Tibial nerve (tissue), 4 donors: ENCODE measurements at regions not wholly inside any gene's neighbourhood (a gene's known extent, or its start where the extent isn't known, plus 50 kb on each side); places are given as distances from the start of the nearest gene placed in this dataset.

Experiments used
- CTCF ChIP-seq, 5 experiments: fragments of 200-600 bp in 3 of 5; fragments of 450-650 bp in 2 of 5; sonication (generic) in 3 of 5; IDR thresholded peaks; one replicate each; pipeline ENCODE4 v1.5.1; 2016 to 2019; ENCODE audit warnings: antibody characterized with exemption in 5 of 5, mild to moderate bottlenecking in 3 of 5, moderate library complexity in 2 of 5
- EP300 ChIP-seq, 2 donors: sonication (generic); formaldehyde crosslinking; IDR thresholded peaks; one replicate each; pipeline ENCODE4 v1.6.1; 2017; ENCODE audit warnings: antibody characterized with exemption in 2 of 2, mild to moderate bottlenecking in 1 of 2
- POLR2A ChIP-seq, 2 donors: fragments of 450-650 bp; IDR thresholded peaks; one replicate each; pipeline ENCODE4 v1.6.1; 2017; ENCODE audit warnings: antibody characterized with exemption in 2 of 2, mild to moderate bottlenecking in 2 of 2, moderate library complexity in 2 of 2

- TF ChIP-seq CTCF (IDR thresholded peaks at IDR 0.05) (no peak), POLR2A (IDR thresholded peaks at IDR 0.05) (no peak), EP300 (IDR thresholded peaks at IDR 0.05) (no peak)
Measured at GRCh38 chr13:105311094-105311493, 1224.4 kb downstream of the EFNB2 start.
